GM19397 (cell line): ENCODE measurements at regions not wholly inside any gene's neighbourhood (a gene's known extent, or its start where the extent isn't known, plus 50 kb on each side); places are given as distances from the start of the nearest gene placed in this dataset.
"Not testable (repeated sequence)": the region's sequence is repeated elsewhere in the genome, so short reads cannot be mapped to it uniquely, and the experiment has no call there.

Experiments used
- ATAC-seq: cut with Tn5 transposase; IDR thresholded peaks from one replicate; pipeline ENCODE4 v1.9.1; 2021; ENCODE audit warnings: mild to moderate bottlenecking, moderate library complexity; ENCODE audit not compliant: unreplicated experiment

- no peak for ATAC-seq
These were observed 174.2 kb upstream of the ATP10A start for GRCh38 chr15:26037369-26037768.

- ATAC-seq: no peak
These were observed 170.4 kb upstream of the ATP10A start for GRCh38 chr15:26033493-26033892.

- ATAC-seq: no peak
These were observed 169.2 kb upstream of the ATP10A start for GRCh38 chr15:26032162-26032846.

DNA sequence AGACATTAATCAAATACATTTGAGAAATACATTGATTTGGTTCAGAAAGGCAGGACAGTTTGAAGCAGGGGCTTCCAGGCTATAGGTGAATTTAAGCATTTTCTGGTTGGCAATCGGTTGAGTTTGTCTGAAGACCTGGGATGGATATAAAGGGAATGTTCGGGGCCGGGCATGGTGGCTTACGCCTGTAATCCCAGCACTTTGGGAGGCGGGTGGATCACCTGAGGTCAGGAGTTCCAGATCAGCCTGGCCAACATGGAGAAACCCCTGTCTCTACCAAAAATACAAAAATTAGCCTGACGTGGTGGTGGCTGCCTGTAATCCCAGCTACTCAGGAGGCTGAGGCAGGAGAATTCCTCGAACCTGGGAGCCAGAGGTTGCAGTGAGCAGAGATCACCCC, 166.5 kb upstream of the ATP10A start:
- not testable (repeated sequence) for ATAC-seq

DNA sequence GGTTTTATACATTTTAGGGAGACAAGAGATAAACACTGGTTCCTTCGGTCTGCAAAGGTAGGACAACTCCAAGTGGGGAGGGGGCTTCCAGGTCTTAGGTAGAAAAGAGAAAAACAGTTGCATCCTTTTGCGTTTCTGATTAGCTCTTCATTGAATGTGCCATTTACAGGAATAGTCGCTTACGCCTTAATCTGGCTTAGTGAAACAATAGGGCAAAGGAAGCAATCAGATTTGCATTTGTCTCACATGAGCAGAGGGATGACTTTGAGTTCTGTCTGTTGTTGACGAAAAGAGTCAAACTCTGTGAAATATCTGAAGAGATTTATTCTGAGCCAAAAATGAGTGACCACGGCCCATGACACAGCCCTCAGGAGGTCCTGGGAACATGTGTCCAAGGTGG, 166.0 kb upstream of the ATP10A start:
- no peak for ATAC-seq

- no peak for ATAC-seq
These were observed 165.1 kb upstream of the ATP10A start for GRCh38 chr15:26028086-26028740.

GRCh38 chr15:26026671-26027070, 163.5 kb upstream of the ATP10A start:
- not testable (repeated sequence) for ATAC-seq

DNA sequence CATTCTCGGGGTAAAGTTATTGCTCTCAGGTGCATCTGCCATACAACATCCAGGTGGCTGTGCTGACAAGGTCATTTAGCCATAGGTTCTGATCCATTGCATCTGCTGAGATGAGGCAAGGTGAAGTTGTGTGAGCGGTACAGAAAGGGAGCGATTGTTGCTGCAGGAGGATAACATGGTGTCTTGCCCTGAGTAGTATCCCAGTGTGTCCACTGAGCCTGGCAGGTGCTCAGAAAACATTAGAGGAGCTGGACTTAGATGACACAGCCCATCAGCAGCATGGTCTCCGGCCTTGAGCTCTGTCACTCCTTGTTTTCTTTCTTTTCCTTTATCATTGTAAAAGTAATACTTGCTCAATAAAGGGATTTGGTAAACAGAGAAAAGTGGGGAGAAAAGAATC, 161.1 kb upstream of the ATP10A start:
- ATAC-seq: no peak

DNA sequence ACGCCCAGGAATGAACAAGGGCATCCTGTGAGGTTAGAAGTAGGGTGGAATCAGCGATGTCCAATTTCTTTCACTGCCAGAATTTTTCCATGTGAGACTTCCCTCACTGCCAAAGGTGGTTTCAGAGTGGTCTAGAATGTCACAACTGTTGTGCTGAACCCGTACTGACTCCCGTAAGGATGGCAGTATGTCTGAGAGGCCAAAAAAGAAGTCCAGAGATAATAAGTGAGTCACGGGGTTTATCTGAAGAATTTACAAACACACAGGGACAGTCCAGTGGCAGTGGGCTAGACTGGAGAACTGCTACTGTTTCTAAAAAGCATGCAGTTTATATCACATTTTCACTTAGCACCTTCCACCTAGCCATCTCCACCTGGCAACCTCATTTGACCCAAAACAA, 160.6 kb upstream of the ATP10A start:
- ATAC-seq: no peak

DNA sequence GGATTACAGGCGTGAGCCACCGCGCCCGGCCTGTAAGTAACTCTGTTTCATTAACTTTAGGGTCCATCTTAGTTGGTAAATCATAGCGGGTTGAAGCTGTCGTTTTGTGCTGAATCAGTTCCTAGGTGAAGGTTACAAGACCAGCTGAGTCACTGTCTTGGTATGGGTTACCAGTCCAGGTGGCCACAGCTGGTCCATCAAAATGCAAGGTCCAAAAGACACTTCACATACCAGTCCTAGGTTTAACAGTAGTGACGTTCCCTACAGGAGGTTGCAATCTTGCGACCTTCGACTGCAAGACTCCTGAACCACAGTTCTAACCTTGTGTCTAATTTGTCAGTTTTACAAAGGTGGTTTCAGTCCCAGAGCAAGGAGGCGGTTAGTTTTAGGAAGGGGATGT, 160.1 kb upstream of the ATP10A start:
- no peak for ATAC-seq

- no peak for ATAC-seq
These were observed 157.7 kb upstream of the ATP10A start for GRCh38 chr15:26020871-26021270.

DNA sequence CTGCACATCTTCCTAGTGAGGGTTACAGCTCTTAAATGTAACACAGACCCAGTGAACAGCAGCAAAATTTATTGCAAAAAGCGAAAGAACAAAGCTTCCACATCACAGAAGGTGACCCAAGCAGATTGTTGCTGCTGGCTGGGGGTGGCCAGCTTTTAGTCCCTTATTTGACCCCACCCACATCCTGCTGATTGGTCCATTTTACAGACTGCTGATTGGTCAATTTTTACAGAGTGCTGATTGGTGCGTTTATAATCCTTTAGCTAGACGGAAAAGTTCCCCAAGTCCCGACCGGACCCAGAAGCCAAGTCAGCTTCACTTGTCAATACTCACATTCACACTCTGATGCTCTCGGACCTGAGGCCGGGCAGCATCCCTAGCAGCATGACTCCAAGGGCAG, 154.5 kb upstream of the ATP10A start:
- ATAC-seq: no peak

GRCh38 chr15:26015516-26016075, 152.5 kb upstream of the ATP10A start:
- ATAC-seq: no peak

- ATAC-seq: no peak
These were observed 150.9 kb upstream of the ATP10A start for GRCh38 chr15:26013981-26014380.

DNA sequence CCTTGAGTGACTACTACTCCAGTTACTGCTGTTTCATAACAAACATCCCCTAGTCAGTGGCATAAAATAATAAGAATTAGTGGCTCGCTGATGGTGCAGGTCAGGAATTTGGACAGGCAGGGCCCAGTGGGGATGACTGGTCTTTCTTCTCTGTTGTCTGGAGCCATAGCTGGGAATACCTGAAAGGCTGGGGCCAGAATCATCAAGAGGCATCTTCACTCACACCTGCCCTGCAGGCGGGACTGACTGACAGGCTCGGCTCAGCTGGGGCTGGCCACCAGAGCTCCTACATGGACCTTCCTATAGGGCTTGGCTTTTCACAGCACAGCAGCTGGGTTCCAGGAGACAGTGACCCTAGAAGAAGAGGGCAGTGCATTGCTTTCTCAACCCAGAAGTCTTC, 148.8 kb upstream of the ATP10A start:
- no peak for ATAC-seq

GRCh38 chr15:26007151-26007550, 144.0 kb upstream of the ATP10A start:
- no peak for ATAC-seq

DNA sequence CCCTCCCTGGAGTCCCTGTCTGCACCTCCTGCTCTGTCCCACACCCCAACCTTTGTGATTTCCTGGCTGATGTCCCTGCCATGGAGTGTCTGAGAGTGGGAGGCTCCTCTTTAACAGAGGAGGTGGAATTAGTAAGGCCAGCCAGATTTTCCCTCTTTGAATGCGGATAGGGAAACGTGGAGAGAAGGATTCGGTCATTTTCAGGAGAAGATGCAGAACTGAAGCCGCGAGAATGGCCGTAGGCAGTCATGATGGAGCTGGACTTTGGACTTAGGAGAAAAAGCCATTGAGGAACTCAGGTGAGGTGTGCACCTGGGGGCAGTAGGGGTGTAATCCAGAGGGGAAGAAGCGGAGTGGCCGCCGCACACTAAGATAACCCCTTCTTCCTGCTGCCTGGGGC, 138.1 kb upstream of the ATP10A start:
- no peak for ATAC-seq

DNA sequence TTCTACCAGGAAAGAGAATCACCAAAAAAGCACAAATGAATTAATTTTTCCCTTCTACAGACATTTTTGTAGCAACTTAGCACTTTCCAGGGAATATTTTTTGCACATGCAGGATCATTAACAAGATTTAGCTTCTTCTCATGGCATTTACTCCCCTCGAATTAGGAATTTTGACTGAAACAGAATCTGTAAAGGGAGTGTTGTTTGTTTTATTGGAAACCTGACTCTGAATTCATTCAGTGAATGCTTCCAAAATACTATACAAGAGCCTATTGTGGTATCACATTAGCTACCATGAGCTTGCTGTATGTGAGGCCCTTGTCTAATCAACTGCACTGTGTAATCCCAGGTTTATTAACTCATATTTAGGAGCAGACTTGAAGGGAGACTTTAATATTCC, 130.4 kb upstream of the ATP10A start:
- no peak for ATAC-seq

GRCh38 chr15:25990220-25990619, 127.1 kb upstream of the ATP10A start:
- ATAC-seq: no peak

- no peak for ATAC-seq
These were observed 126.2 kb upstream of the ATP10A start for GRCh38 chr15:25989327-25989726.

DNA sequence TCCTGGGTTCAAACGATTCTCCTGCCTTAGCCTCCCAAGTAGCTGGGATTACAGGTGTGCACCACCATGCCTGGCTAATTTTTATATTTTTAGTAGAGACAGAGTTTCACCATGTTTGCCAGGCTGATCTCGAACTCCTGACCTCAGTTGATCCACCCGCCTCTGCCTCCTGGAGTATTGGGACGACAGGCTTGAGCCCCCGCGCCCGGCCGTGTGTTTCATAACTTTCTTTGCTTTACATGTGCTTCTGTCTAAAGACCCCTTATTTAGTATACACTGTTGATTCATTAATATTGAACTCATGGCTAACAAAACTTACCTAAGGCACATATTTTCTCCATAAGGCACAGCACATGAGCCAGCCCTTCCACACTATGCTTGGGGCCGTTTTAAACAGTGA, 125.6 kb upstream of the ATP10A start:
- ATAC-seq: not testable (repeated sequence)

GRCh38 chr15:25987638-25988037, 124.5 kb upstream of the ATP10A start:
- ATAC-seq: no peak
